ENCODE measurements at regions not wholly inside any gene's neighbourhood (a gene's known extent, or its start where the extent isn't known, plus 50 kb on each side); places are given as distances from the start of the nearest gene placed in this dataset.

DNA sequence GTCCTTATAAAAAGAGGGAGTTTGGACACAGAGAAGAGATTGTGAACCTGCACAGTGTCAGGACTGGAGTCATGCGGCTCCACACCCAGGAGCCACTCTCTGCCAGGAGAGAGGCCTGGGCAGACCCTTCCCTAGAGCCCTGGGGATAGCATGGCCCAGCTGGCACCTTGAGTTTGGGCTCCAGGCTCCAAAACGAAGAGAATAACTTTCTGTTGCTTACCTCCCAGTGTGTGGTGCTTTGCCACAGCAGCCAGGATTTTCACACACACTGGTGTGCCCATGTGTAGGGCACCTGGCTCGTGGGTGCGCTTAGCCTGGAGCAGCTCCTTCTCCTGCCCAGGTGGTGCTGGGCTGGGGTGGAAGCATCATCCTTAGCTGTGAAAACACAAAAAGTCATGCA lies 344.3 kb downstream of the TEX29 start:
- TF ChIP-seq, protein P1, sequence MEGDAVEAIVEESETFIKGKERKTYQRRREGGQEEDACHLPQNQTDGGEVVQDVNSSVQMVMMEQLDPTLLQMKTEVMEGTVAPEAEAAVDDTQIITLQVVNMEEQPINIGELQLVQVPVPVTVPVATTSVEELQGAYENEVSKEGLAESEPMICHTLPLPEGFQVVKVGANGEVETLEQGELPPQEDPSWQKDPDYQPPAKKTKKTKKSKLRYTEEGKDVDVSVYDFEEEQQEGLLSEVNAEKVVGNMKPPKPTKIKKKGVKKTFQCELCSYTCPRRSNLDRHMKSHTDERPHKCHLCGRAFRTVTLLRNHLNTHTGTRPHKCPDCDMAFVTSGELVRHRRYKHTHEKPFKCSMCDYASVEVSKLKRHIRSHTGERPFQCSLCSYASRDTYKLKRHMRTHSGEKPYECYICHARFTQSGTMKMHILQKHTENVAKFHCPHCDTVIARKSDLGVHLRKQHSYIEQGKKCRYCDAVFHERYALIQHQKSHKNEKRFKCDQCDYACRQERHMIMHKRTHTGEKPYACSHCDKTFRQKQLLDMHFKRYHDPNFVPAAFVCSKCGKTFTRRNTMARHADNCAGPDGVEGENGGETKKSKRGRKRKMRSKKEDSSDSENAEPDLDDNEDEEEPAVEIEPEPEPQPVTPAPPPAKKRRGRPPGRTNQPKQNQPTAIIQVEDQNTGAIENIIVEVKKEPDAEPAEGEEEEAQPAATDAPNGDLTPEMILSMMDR (IDR thresholded peaks at IDR 0.05): no peak
- TF ChIP-seq POLR2A (IDR thresholded peaks at IDR 0.05): no peak
